Tibial nerve (tissue), 4 donors: ENCODE measurements at regions not wholly inside any gene's neighbourhood (a gene's known extent, or its start where the extent isn't known, plus 50 kb on each side); places are given as distances from the start of the nearest gene placed in this dataset.

Experiments used
- DNase-seq, 2 donors: peaks; one replicate each; pipeline ENCODE4 v3.0.0-alpha.2; 2019; ENCODE audit warnings: low spot score in 2 of 2
- H3K27ac ChIP-seq, 4 donors: fragments of 200-600 bp; sonication (generic) in 3 of 4; one replicate each; pipeline ENCODE4 v1.5.1; 2017 to 2019; ENCODE audit warnings: mild to moderate bottlenecking in 1 of 4
- H3K27me3 ChIP-seq, 2 donors: fragments of 200-600 bp; sonication (generic) in 1 of 2; one replicate each; pipeline versions ENCODE4 v1.5.1 to v1.6.0; 2017 to 2019
- H3K36me3 ChIP-seq, 3 donors: fragments of 200-600 bp; sonication (generic); one replicate each; pipeline ENCODE4 v1.5.1; 2018 to 2019
- H3K4me1 ChIP-seq, 4 donors: fragments of 200-600 bp; sonication (generic) in 3 of 4; one replicate each; pipeline ENCODE4 v1.5.1; 2017 to 2019
- H3K4me3 ChIP-seq, 4 donors: fragments of 200-600 bp; sonication (generic) in 3 of 4; one replicate each; pipeline ENCODE4 v1.5.1; 2017 to 2019; ENCODE audit warnings: mild to moderate bottlenecking in 1 of 4, moderate library complexity in 1 of 4
- H3K9me3 ChIP-seq, 4 donors: fragments of 200-600 bp; sonication (generic) in 3 of 4; one replicate each; pipeline ENCODE4 v1.5.1; 2017 to 2019
- EP300 ChIP-seq, 2 donors: sonication (generic); formaldehyde crosslinking; IDR thresholded peaks; one replicate each; pipeline ENCODE4 v1.6.1; 2017; ENCODE audit warnings: antibody characterized with exemption in 2 of 2, mild to moderate bottlenecking in 1 of 2
- POLR2A ChIP-seq, 2 donors: fragments of 450-650 bp; IDR thresholded peaks; one replicate each; pipeline ENCODE4 v1.6.1; 2017; ENCODE audit warnings: antibody characterized with exemption in 2 of 2, mild to moderate bottlenecking in 2 of 2, moderate library complexity in 2 of 2
- WGBS, 2 donors: methylation state at CpG; one replicate each; pipeline ENCODE4 v1.1.5; 2018; 5-methylcytosine and 5-hydroxymethylcytosine counted together
- TF ChIP-seq, protein P1 (sequence below), 5 experiments: fragments of 200-600 bp in 3 of 5; fragments of 450-650 bp in 2 of 5; sonication (generic) in 3 of 5; IDR thresholded peaks; one replicate each; pipeline ENCODE4 v1.5.1; 2016 to 2019; ENCODE audit warnings: antibody characterized with exemption in 5 of 5, mild to moderate bottlenecking in 3 of 5, moderate library complexity in 2 of 5

DNA sequence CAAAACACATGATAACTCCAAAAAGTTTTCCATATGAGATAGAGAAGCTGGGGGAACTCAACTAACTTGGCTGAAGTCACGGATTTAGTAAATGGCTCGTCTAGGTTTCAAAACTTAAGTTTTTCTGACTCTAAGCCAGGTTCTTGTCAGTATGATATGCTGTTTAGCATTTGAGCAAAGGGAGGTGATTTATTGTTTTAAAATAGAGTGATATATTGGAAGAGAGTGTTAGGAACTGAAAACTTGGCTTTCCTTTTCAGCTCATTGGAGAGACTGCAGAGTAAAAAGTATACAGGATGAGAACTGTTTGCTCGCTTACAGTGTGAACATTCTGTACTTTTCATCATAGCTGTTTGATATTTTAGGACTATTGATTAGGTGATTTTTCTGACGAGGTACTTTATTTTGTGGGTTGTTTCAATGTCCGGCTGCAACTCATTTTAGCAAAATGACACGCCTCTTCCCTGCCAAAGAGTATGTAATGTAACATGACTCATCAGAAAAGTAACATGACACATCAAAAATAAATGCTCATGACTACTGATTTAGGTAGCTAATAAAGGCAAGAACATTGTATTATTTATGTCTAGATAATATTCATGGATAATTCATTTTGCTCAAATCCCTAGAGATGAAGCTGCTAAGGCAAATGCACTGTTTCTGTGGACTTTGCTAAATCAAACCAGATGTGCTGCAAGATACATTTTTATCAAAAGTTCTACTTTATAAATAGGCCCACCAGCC is 355.1 kb downstream of the GPATCH2 start:
- TF ChIP-seq, protein P1, sequence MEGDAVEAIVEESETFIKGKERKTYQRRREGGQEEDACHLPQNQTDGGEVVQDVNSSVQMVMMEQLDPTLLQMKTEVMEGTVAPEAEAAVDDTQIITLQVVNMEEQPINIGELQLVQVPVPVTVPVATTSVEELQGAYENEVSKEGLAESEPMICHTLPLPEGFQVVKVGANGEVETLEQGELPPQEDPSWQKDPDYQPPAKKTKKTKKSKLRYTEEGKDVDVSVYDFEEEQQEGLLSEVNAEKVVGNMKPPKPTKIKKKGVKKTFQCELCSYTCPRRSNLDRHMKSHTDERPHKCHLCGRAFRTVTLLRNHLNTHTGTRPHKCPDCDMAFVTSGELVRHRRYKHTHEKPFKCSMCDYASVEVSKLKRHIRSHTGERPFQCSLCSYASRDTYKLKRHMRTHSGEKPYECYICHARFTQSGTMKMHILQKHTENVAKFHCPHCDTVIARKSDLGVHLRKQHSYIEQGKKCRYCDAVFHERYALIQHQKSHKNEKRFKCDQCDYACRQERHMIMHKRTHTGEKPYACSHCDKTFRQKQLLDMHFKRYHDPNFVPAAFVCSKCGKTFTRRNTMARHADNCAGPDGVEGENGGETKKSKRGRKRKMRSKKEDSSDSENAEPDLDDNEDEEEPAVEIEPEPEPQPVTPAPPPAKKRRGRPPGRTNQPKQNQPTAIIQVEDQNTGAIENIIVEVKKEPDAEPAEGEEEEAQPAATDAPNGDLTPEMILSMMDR (IDR thresholded peaks at IDR 0.05): no peak
- TF ChIP-seq EP300 (IDR thresholded peaks at IDR 0.05) (no peak), POLR2A (IDR thresholded peaks at IDR 0.05) (no peak)
- DNase-seq: no peak
- H3K4me1 ChIP-seq: no peaks in the 10 kb centered on the region
- H3K9me3 ChIP-seq: no peaks in the 10 kb centered on the region
- H3K27ac ChIP-seq: no peak overlapping the region
- WGBS, 2 donors: 58 to 66% methylated on average over 6 of the region's 6 CpGs
- no peaks in the 10 kb centered on the region for H3K36me3 ChIP-seq
- H3K4me3 ChIP-seq: no peak overlapping the region
- H3K27me3 ChIP-seq: no peaks in the 10 kb centered on the region

DNA sequence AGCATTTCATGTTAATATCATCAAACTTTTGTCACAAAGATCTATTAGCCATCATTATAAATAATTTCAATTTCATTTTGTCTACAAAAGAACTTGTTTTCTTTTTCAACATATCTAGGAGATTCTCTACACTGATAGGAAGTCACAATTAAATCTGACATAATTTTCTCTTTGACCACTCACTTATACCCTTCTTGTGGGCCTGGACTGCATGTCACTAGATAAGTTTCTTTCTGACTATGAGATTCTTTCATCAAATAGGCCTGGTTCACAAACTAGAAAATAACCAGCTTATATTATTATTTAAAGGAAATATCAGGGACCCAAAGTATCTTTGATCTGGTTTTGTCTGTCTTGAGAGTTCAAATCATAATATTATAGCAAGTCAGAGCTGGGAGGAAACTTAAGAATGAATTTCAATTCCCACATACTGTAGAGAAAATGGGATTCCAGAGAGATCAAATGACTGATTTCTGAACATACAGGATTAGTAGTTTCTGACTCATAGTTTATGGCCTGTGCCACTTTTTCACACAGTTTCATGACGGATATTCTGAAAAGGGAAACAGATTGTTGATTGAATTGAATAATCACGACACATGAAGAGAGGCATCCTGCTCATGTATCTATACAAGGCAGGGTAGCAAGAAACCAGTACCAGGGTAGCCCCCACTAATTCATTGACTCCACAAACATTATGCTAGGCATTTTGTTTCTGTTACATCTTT is 355.8 kb downstream of the GPATCH2 start:
- Histone ChIP-seq H3K27me3 (no peaks in the 10 kb centered on the region), H3K9me3 (no peaks in the 10 kb centered on the region), H3K36me3 (no peaks in the 10 kb centered on the region), H3K4me1 (no peaks in the 10 kb centered on the region), H3K27ac (no peak overlapping the region), H3K4me3 (no peak overlapping the region)
- TF ChIP-seq, protein P1 (IDR thresholded peaks at IDR 0.05): no peak
- TF ChIP-seq POLR2A (IDR thresholded peaks at IDR 0.05): no peak
- TF ChIP-seq EP300 (IDR thresholded peaks at IDR 0.05): no peak
- 57 to 66% methylated on average over 2 of the region's 2 CpGs for WGBS, 2 donors
- no peak for DNase-seq

DNA sequence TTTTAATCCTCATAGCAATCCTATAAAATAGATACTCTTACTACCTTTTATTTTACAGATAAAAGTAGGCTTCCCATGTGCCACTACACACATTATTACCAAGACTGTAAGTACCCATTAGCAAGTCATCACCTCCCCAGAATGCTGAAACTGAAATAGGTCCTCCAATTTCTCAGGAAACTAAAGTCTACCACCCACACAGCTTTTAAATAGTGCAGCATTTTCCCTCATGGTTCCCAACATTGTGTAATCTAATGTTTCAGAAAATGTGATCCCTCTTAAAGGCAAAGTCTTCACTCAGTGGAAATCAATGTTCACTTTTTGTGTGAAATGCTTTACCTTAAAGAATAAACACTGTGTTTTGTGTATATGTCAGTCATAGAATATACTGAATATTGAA is 356.5 kb downstream of the GPATCH2 start:
- no peaks in the 10 kb centered on the region for H3K27me3 ChIP-seq
- no peak overlapping the region for H3K27ac ChIP-seq
- TF ChIP-seq, protein P1 (IDR thresholded peaks at IDR 0.05): no peak
- TF ChIP-seq EP300 (IDR thresholded peaks at IDR 0.05) (no peak), POLR2A (IDR thresholded peaks at IDR 0.05) (no peak)
- no peaks in the 10 kb centered on the region for H3K36me3 ChIP-seq
- no peak overlapping the region for H3K4me3 ChIP-seq
- H3K9me3 ChIP-seq: no peaks in the 10 kb centered on the region
- DNase-seq: no peak
- no peaks in the 10 kb centered on the region for H3K4me1 ChIP-seq

DNA sequence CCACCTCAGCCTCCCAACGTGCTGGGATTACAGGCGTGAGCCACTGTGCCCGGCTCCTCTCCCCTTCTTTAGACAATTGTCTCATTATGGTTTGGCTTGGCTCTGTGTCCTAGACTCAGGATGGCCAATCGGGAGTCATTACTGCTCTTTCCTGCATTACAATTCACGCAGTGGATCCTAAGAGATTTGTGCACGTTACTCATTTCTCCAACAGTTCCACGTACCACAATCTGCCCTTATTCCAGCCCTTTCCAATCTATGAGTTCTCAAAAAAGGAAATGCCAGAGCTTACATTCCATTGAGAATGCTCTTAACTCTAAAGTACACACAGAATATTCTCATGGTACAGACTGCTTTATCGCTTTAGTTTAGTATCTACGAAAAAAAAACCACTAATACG is 357.0 kb downstream of the GPATCH2 start:
- no peaks in the 10 kb centered on the region for H3K4me1 ChIP-seq
- H3K4me3 ChIP-seq: no peak overlapping the region
- no peaks in the 10 kb centered on the region for H3K36me3 ChIP-seq
- H3K27ac ChIP-seq: no peak overlapping the region
- H3K9me3 ChIP-seq: no peaks in the 10 kb centered on the region
- WGBS, 2 donors: 72 to 73% methylated on average over 10 of the region's 10 CpGs
- TF ChIP-seq, protein P1 (IDR thresholded peaks at IDR 0.05): no peak
- no peak for TF ChIP-seq EP300 (IDR thresholded peaks at IDR 0.05)
- no peak for TF ChIP-seq POLR2A (IDR thresholded peaks at IDR 0.05)
- H3K27me3 ChIP-seq: no peaks in the 10 kb centered on the region
- no peak for DNase-seq

DNA sequence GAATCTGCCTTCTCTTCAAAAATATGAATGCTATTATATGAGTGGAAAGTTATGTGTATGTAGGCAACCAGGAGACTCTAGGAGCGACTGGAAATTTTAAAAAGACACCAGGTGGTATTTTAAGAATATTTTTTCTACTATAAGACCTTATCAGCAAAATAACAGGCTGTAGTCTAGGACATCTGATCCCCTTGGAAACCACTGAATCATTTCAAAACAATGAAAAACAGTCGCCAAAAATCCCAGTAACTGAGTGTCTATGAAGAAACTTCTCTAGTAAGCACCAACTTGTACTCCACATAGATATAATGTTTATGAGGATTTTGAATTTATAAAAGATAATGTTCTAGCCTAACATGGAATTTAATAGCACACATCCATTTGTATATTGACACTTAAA is 358.5 kb downstream of the GPATCH2 start:
- TF ChIP-seq, protein P1 (IDR thresholded peaks at IDR 0.05): no peak
- TF ChIP-seq EP300 (IDR thresholded peaks at IDR 0.05) (no peak), POLR2A (IDR thresholded peaks at IDR 0.05) (no peak)
- Histone ChIP-seq H3K27me3 (no peaks in the 10 kb centered on the region), H3K4me1 (no peaks in the 10 kb centered on the region), H3K4me3 (no peak overlapping the region), H3K36me3 (no peaks in the 10 kb centered on the region), H3K9me3 (no peaks in the 10 kb centered on the region), H3K27ac (no peak overlapping the region)
- no peak for DNase-seq
- WGBS, 2 donors: 56 to 71% methylated on average over 2 of the region's 2 CpGs
